CD4-positive, alpha-beta memory T cell (primary cell): ENCODE measurements at regions not wholly inside any gene's neighbourhood (a gene's known extent, or its start where the extent isn't known, plus 50 kb on each side); places are given as distances from the start of the nearest gene placed in this dataset.

Experiments used
- CTCF ChIA-PET: fragments of 350-600 bp; sonication (Branson Sonifier 250); formaldehyde crosslinking; loops from one replicate; lab custom pipeline; 2021; ENCODE audit warnings: inconsistent platforms; ENCODE audit not compliant: partially characterized antibody; lab: Charles Lee
- POLR2A ChIA-PET: fragments of 350-600 bp; sonication (Branson Sonifier 250); formaldehyde crosslinking; loops from one replicate; lab custom pipeline; 2021; ENCODE audit not compliant: partially characterized antibody; lab: Charles Lee
- DNase-seq, 5 donors: peaks; one replicate each; pipeline versions ENCODE4 v3.0.0 to v3.0.0-alpha.2; 2020 to 2022; ENCODE audit warnings: mixed read lengths in 1 of 5
- H3K27ac ChIP-seq: one replicate; pipeline ENCODE4 v1.7.0; 2013; ENCODE audit warnings: low read depth, low read length
- H3K27me3 ChIP-seq: 2 replicates; pipeline ENCODE4 v1.7.0; 2013; ENCODE audit warnings: mild to moderate bottlenecking, low read length, moderate library complexity; ENCODE audit not compliant: insufficient read depth
- H3K36me3 ChIP-seq: 2 replicates; pipeline ENCODE4 v1.7.0; 2013; ENCODE audit warnings: mild to moderate bottlenecking, low read length, moderate library complexity; ENCODE audit not compliant: insufficient read depth
- H3K4me1 ChIP-seq: 2 replicates; pipeline ENCODE4 v1.7.0; 2013; ENCODE audit warnings: mild to moderate bottlenecking, low read length, moderate library complexity; ENCODE audit not compliant: insufficient read depth
- H3K4me3 ChIP-seq, 2 donors: one replicate each; pipeline ENCODE4 v1.7.0; 2013; ENCODE audit warnings: low read length in 2 of 2, mild to moderate bottlenecking in 1 of 2
- H3K9me3 ChIP-seq, 2 donors: one replicate each; pipeline ENCODE4 v1.7.0; 2013; ENCODE audit warnings: low read length in 2 of 2, control low read depth in 1 of 2; ENCODE audit not compliant: control insufficient read depth in 1 of 2
- H3K27ac Mint-ChIP-seq, 7 donors: one replicate each; pipeline ENCODE4 v1.8.0; 2020 to 2021; ENCODE audit warnings: mixed read lengths in 7 of 7, mild to moderate bottlenecking in 6 of 7, inconsistent platforms in 3 of 7, moderate library complexity in 3 of 7
- H3K27me3 Mint-ChIP-seq, 2 donors: one replicate each; pipeline ENCODE4 v1.8.0; 2020 to 2021; ENCODE audit warnings: mixed read lengths in 2 of 2
- H3K36me3 Mint-ChIP-seq, 2 donors: one replicate each; pipeline ENCODE4 v1.8.0; 2020 to 2021; ENCODE audit warnings: mixed read lengths in 2 of 2, inconsistent platforms in 1 of 2, mild to moderate bottlenecking in 1 of 2
- H3K4me1 Mint-ChIP-seq, 4 donors: one replicate each; pipeline ENCODE4 v1.8.0; 2020 to 2021; ENCODE audit warnings: mixed read lengths in 4 of 4, mild to moderate bottlenecking in 1 of 4
- H3K4me3 Mint-ChIP-seq, 8 donors: one replicate each; pipeline ENCODE4 v1.8.0; 2020 to 2021; ENCODE audit warnings: mixed read lengths in 8 of 8, mild to moderate bottlenecking in 7 of 8, moderate library complexity in 6 of 8, inconsistent platforms in 3 of 8
- H3K9me3 Mint-ChIP-seq, 8 donors: one replicate each; pipeline ENCODE4 v1.8.0; 2020 to 2021; ENCODE audit warnings: mixed read lengths in 8 of 8, mild to moderate bottlenecking in 5 of 8, inconsistent platforms in 3 of 8, moderate library complexity in 1 of 8
- intact Hi-C: fragments of 100-400 bp; cut with micrococcal nuclease; formaldehyde crosslinking; loops from one replicate; pipeline ENCODE4 v1.15.1; 2023

DNA sequence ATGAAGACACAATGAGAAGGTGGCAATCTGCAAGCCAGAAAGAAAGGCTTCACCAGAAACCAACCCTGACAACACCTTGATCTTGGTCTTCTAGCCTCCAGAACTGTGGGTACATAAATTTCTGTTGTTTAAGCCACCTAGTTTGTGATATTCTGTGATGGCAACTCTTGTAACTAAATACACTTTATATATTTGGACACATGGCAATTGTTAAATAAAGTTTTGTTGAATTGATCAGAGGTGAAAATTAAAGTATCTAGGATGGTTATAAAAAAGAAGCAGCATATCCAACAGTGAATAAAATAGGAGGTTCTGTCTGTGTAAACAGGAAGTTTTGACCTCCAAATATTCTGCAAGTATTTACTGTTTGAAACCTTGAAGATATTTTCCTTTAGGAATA lies 516.3 kb downstream of the SOX5 start:
- H3K27ac ChIP-seq = no peak overlapping the region
- DNase-seq = no peak
- Mint-ChIP-seq H3K36me3 (no peaks in the 10 kb centered on the region), H3K9me3 (peaks cover 0 to 16% (median 7%) of the 10 kb centered on the region in 8 donors), H3K4me1 (no peaks in the 10 kb centered on the region), H3K27me3 (no peaks in the 10 kb centered on the region), H3K27ac (no peak overlapping the region), H3K4me3 (no peak overlapping the region)
- H3K9me3 ChIP-seq = no peaks in the 10 kb centered on the region
- no peaks in the 10 kb centered on the region for H3K36me3 ChIP-seq
- no peak overlapping the region for H3K4me3 ChIP-seq
- no peaks in the 10 kb centered on the region for H3K4me1 ChIP-seq
- POLR2A ChIA-PET = no interaction called here
- H3K27me3 ChIP-seq = no peaks in the 10 kb centered on the region
- intact Hi-C loops = no loop called here
- CTCF ChIA-PET = no interaction called here

DNA sequence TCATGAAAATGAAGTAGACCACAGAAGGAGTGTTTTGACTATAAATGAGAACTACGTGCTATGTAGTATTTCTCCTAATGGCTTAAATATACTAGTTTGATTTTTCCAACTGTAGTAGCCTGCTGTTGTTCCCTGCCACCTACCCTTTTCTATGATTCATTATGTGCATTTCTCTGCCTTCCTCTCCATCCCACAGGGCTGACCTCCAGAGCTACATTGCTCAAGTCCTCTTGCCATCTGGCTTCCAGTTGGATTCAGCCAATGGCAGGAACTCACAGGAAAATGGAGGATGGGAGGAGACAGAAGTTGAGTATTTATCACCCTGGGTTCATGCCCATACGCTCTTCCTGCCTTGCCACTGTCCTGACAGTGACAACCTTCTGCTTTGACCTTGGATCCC lies 515.3 kb downstream of the SOX5 start:
- CTCF ChIA-PET = no interaction called here
- DNase-seq = no peak

DNA sequence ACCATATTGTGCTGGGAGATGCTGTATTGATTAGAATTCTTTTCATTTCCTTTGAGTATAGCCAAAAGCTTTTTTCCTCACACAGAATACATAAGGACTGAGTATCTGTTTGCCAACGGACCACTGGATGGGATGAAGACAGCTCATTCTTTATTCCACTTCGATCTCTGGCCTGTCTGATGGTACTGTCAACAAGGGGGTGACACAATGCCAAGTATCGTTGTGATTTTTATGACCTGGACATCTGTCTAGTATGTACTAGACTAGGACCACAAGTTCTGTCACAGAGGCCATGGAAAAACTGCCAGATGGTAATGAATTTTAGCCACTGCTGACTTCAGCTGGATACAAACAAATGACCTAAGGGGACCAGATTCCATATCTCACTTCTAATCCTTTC lies 502.7 kb downstream of the SOX5 start:
- no peak overlapping the region for H3K4me3 Mint-ChIP-seq
- POLR2A ChIA-PET = no interaction called here
- no peaks in the 10 kb centered on the region for H3K27me3 Mint-ChIP-seq
- no peaks in the 10 kb centered on the region for H3K36me3 ChIP-seq
- CTCF ChIA-PET = no interaction called here
- H3K36me3 Mint-ChIP-seq = no peaks in the 10 kb centered on the region
- peaks cover 0 to 4% (median 0%) of the 10 kb centered on the region in 8 donors for H3K9me3 Mint-ChIP-seq
- no peaks in the 10 kb centered on the region for H3K4me1 ChIP-seq
- intact Hi-C loops = no loop called here
- no peak for DNase-seq
- no peaks in the 10 kb centered on the region for H3K9me3 ChIP-seq
- no peak overlapping the region for H3K4me3 ChIP-seq
- no peaks in the 10 kb centered on the region for H3K4me1 Mint-ChIP-seq
- H3K27me3 ChIP-seq = no peaks in the 10 kb centered on the region
- no peak overlapping the region for H3K27ac ChIP-seq
- H3K27ac Mint-ChIP-seq = no peak overlapping the region

More for the DNA sequence above, 515.3 kb downstream of the SOX5 start:
- no peaks in the 10 kb centered on the region for H3K27me3 ChIP-seq
- Mint-ChIP-seq H3K36me3 (no peaks in the 10 kb centered on the region), H3K4me3 (no peak overlapping the region), H3K4me1 (no peaks in the 10 kb centered on the region), H3K27ac (no peak overlapping the region), H3K27me3 (no peaks in the 10 kb centered on the region), H3K9me3 (peaks cover 0 to 21% (median 7%) of the 10 kb centered on the region in 8 donors)
- H3K9me3 ChIP-seq = no peaks in the 10 kb centered on the region
- no peaks in the 10 kb centered on the region for H3K36me3 ChIP-seq
- H3K4me1 ChIP-seq = no peaks in the 10 kb centered on the region
- POLR2A ChIA-PET = no interaction called here
- intact Hi-C loops = no loop called here
- H3K27ac ChIP-seq = no peak overlapping the region
- H3K4me3 ChIP-seq = no peak overlapping the region

DNA sequence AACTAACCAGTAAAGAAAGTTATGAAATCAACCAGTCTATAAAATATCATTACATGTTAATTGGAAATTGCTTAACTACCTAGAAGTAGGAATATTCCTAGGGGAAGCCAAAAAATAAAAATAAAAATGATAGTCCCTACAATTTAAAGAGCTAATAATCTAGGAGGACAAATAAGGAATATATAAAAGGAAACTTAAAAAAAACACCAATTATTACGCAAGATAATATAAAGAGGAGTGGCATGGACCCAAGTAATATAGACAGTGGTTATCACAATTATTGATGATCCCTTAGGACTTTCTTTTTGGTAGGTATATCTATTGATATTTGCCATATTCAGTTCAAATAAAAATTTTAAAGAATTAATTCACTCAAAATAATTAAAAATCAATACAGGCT lies 498.7 kb downstream of the SOX5 start:
- H3K4me1 ChIP-seq = no peaks in the 10 kb centered on the region
- no peaks in the 10 kb centered on the region for H3K27me3 ChIP-seq
- no peak overlapping the region for H3K4me3 Mint-ChIP-seq
- no peak overlapping the region for H3K27ac ChIP-seq
- intact Hi-C loops = no loop called here
- no peaks in the 10 kb centered on the region for H3K36me3 ChIP-seq
- H3K27ac Mint-ChIP-seq = no peak overlapping the region
- H3K4me3 ChIP-seq = no peak overlapping the region
- ChIA-PET POLR2A (no interaction called here), CTCF (no interaction called here)
- H3K9me3 ChIP-seq = no peaks in the 10 kb centered on the region
- no peaks in the 10 kb centered on the region for H3K36me3 Mint-ChIP-seq
- no peaks in the 10 kb centered on the region for H3K27me3 Mint-ChIP-seq
- no peaks in the 10 kb centered on the region for H3K4me1 Mint-ChIP-seq
- peaks cover 0 to 3% (median 0%) of the 10 kb centered on the region in 8 donors for H3K9me3 Mint-ChIP-seq
- no peak for DNase-seq

DNA sequence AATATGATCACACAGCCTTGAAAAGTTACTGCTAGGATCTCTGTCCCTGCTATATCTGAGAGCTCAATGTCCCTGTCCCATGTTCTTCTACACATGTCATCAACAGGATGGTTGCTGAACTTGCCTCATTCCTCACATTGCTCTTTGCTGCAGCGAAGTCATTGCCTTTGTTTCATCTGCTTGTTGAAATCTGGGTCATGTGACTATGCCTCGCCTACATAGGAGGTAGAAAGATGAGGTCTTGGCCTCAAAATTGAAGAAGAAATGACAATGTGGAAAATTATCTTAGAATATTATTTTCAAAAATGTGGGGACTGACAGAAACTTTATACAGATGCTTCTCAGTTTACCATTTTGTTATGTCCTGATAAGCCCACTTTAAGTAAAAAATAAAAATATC lies 494.2 kb downstream of the SOX5 start:
- POLR2A ChIA-PET = no interaction called here
- Mint-ChIP-seq H3K4me1 (no peaks in the 10 kb centered on the region), H3K27ac (no peak overlapping the region), H3K4me3 (no peak overlapping the region), H3K9me3 (peaks cover 0 to 8% (median 0%) of the 10 kb centered on the region in 8 donors), H3K36me3 (no peaks in the 10 kb centered on the region), H3K27me3 (no peaks in the 10 kb centered on the region)
- no peak for DNase-seq
- no peaks in the 10 kb centered on the region for H3K4me1 ChIP-seq
- H3K36me3 ChIP-seq = no peaks in the 10 kb centered on the region
- intact Hi-C loops = no loop called here
- H3K9me3 ChIP-seq = no peaks in the 10 kb centered on the region
- no peak overlapping the region for H3K27ac ChIP-seq
- CTCF ChIA-PET = no interaction called here
- H3K4me3 ChIP-seq = no peak overlapping the region
- no peaks in the 10 kb centered on the region for H3K27me3 ChIP-seq

DNA sequence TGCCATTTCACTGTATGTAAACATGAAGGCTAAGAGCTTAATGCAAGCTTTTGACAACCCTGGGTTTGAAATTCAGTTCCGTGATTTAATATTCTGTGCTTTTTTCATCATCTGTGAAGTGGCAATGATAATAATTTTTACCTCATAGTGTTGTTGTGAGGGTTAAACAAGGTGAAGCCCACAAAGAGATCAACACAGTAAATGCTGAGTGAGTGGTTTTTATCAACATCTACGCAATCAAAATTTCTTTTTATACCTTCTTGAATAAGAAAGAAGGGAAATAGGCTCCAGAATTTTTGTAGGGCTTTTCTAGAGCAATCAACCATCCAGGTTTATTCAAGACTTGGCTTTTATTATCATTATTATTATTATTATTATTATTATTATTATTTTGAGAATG lies 490.8 kb downstream of the SOX5 start:
- no peaks in the 10 kb centered on the region for H3K36me3 ChIP-seq
- H3K27me3 Mint-ChIP-seq = no peaks in the 10 kb centered on the region
- DNase-seq = no peak
- H3K4me1 Mint-ChIP-seq = no peaks in the 10 kb centered on the region
- H3K4me3 Mint-ChIP-seq = no peak overlapping the region
- ChIA-PET POLR2A (no interaction called here), CTCF (no interaction called here)
- no peaks in the 10 kb centered on the region for H3K4me1 ChIP-seq
- H3K36me3 Mint-ChIP-seq = no peaks in the 10 kb centered on the region
- H3K27ac Mint-ChIP-seq = no peak overlapping the region
- no peak overlapping the region for H3K4me3 ChIP-seq
- intact Hi-C loops = no loop called here
- H3K27ac ChIP-seq = no peak overlapping the region
- H3K9me3 Mint-ChIP-seq = peaks cover 0 to 10% (median 2%) of the 10 kb centered on the region in 8 donors
- no peaks in the 10 kb centered on the region for H3K27me3 ChIP-seq
- H3K9me3 ChIP-seq = no peaks in the 10 kb centered on the region

DNA sequence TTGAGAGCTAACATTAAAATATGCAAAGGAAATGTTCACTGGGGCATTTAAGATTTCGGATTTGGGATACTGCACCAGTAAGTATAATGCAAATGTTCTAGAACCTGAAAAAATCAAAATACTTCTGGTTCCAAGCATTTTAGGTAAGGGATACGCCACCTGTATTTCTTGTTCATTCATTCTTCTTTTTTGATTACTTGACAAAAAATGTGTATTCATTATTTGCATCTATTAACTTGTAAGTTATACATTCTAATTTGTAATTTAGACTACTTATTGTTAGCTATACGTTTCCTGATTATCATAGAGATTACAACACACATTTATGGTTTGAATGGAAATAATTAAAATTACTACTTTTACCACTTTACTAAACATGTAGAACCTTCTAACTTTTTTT lies 486.9 kb downstream of the SOX5 start:
- Mint-ChIP-seq H3K4me1 (no peaks in the 10 kb centered on the region), H3K9me3 (peaks cover 3 to 33% (median 10%) of the 10 kb centered on the region in 8 donors), H3K27me3 (no peaks in the 10 kb centered on the region), H3K36me3 (no peaks in the 10 kb centered on the region), H3K4me3 (no peak overlapping the region), H3K27ac (no peak overlapping the region)
- intact Hi-C loops = no loop called here
- Histone ChIP-seq H3K9me3 (no peaks in the 10 kb centered on the region), H3K4me3 (no peak overlapping the region), H3K27me3 (no peaks in the 10 kb centered on the region), H3K4me1 (no peaks in the 10 kb centered on the region), H3K27ac (no peak overlapping the region), H3K36me3 (no peaks in the 10 kb centered on the region)
- no peak for DNase-seq
- CTCF ChIA-PET = no interaction called here
- POLR2A ChIA-PET = no interaction called here

DNA sequence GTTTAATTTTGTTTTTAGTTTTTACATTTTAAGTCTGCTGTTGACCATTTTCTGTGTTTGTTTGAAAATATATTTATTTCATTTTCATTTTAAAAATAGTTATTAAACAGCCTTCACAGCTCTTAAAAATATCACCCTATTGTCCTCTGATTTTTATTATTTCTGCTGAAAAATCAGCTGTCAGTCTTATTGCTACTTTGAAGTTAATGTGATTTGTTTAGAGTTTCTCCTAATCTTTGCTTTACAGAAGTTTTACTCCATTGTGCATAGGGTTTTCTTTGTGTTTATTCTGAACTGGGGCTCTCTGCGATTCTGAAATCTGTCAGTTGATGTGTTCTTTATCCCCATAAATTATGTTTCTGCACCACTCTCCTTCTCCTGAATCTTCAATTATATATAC lies 486.3 kb downstream of the SOX5 start:
- no peak overlapping the region for H3K27ac ChIP-seq
- H3K4me1 Mint-ChIP-seq = no peaks in the 10 kb centered on the region
- H3K27ac Mint-ChIP-seq = no peak overlapping the region
- POLR2A ChIA-PET = no interaction called here
- CTCF ChIA-PET = no interaction called here
- no peaks in the 10 kb centered on the region for H3K36me3 Mint-ChIP-seq
- H3K27me3 Mint-ChIP-seq = no peaks in the 10 kb centered on the region
- no peaks in the 10 kb centered on the region for H3K9me3 ChIP-seq
- no peaks in the 10 kb centered on the region for H3K36me3 ChIP-seq
- H3K4me1 ChIP-seq = no peaks in the 10 kb centered on the region
- peaks cover 3 to 40% (median 12%) of the 10 kb centered on the region in 8 donors for H3K9me3 Mint-ChIP-seq
- H3K27me3 ChIP-seq = no peaks in the 10 kb centered on the region
- intact Hi-C loops = no loop called here
- no peak for DNase-seq
- no peak overlapping the region for H3K4me3 Mint-ChIP-seq
- H3K4me3 ChIP-seq = no peak overlapping the region
